ENCODE measurements at regions not wholly inside any gene's neighbourhood (a gene's known extent, or its start where the extent isn't known, plus 50 kb on each side); places are given as distances from the start of the nearest gene placed in this dataset.

- no peak for TF ChIP-seq CTCF (IDR thresholded peaks at IDR 0.05)
- no peak for TF ChIP-seq EZH2phosphoT487 (IDR thresholded peaks at IDR 0.05)
Observed at GRCh38 chr2:48812416-48812815, 56.9 kb upstream of the LHCGR start.

Data from neural progenitor cell (in vitro differentiated cells).